Cardiac fibroblast (primary cell): ENCODE measurements at regions not wholly inside any gene's neighbourhood (a gene's known extent, or its start where the extent isn't known, plus 50 kb on each side); places are given as distances from the start of the nearest gene placed in this dataset.

ENCODE experiments used
- DNase-seq, 2 donors: peaks; one replicate each; pipeline versions ENCODE4 v3.0.0 to v3.0.0-alpha.2; 2010; ENCODE audit warnings: low read depth in 2 of 2
- H3K4me3 ChIP-seq, 2 donors: replicated peaks in 1 of 2; 1 replicate in 1 of 2; 2 replicates in 1 of 2; pipeline ENCODE4 v1.5.1; 2011; ENCODE audit warnings: low read depth in 2 of 2, low read length in 2 of 2, mild to moderate bottlenecking in 2 of 2, moderate library complexity in 1 of 2
- TF ChIP-seq, protein P1 (sequence below): IDR thresholded peaks from one replicate; pipeline ENCODE4 v1.5.1; 2011; ENCODE audit warnings: low read depth, mild to moderate bottlenecking, low read length, inconsistent platforms

DNA sequence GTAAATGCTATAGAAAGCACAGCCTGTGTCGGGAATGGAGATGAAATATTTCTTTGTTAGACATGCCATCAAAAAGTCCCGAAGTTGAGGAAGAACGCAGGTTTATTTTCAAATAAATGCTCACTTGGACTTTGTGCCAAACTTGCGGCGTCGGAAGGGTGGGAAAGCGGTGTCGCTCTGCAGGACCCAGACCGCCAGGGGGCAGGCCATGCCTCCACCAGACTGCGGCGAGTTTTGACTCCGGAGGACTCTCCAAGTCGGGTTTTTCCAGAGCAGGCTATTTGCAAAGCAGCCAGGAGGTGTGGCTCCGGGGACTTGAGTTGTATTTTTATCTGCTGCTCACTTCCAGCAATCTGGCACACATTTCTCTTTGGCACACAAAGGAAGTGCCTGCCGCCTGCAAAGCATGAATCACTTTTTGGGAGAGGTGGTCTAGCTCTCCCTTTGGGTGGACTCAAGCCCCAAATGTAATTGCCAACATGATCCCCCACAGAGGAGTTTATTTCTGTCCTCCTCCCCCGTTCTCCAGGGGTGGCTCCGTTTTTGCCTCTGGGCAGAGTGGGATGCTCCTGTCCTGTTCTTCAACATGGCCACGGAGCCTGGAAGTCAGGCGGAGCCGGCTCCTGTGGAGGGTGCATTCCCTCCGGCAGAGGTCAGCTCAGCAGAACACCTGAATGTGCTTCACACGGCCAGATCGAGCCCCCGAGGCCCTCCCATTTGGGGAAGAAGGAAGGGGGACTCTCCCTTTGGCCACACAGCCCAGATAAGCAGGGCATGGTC, 82.3 kb upstream of the GPR26 start:
- H3K4me3 ChIP-seq = no peak overlapping the region
- TF ChIP-seq, protein P1, sequence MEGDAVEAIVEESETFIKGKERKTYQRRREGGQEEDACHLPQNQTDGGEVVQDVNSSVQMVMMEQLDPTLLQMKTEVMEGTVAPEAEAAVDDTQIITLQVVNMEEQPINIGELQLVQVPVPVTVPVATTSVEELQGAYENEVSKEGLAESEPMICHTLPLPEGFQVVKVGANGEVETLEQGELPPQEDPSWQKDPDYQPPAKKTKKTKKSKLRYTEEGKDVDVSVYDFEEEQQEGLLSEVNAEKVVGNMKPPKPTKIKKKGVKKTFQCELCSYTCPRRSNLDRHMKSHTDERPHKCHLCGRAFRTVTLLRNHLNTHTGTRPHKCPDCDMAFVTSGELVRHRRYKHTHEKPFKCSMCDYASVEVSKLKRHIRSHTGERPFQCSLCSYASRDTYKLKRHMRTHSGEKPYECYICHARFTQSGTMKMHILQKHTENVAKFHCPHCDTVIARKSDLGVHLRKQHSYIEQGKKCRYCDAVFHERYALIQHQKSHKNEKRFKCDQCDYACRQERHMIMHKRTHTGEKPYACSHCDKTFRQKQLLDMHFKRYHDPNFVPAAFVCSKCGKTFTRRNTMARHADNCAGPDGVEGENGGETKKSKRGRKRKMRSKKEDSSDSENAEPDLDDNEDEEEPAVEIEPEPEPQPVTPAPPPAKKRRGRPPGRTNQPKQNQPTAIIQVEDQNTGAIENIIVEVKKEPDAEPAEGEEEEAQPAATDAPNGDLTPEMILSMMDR = peak; percentile 73
- DNase-seq = peak; percentile 64 to 81

DNA sequence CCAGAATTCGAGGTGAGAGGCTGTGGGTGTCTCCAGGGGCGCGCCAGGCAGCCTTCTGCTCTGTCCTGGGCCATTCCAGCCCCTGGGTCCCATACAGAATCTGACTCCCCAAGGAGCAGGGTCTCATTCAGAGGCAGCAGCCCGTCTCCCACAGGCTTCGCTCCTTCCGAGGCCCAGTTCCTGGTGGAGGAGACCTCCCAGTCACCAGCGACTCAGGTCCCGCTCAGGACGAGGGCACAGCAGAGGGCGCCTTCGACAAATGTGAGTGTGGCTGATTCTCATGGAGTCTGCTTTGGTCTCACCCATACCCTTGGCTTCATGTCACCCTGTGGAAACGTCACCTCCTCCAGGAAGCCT, 81.8 kb upstream of the GPR26 start:
- no peak overlapping the region for H3K4me3 ChIP-seq
- DNase-seq = no peak
- TF ChIP-seq, protein P1 = no peak

DNA sequence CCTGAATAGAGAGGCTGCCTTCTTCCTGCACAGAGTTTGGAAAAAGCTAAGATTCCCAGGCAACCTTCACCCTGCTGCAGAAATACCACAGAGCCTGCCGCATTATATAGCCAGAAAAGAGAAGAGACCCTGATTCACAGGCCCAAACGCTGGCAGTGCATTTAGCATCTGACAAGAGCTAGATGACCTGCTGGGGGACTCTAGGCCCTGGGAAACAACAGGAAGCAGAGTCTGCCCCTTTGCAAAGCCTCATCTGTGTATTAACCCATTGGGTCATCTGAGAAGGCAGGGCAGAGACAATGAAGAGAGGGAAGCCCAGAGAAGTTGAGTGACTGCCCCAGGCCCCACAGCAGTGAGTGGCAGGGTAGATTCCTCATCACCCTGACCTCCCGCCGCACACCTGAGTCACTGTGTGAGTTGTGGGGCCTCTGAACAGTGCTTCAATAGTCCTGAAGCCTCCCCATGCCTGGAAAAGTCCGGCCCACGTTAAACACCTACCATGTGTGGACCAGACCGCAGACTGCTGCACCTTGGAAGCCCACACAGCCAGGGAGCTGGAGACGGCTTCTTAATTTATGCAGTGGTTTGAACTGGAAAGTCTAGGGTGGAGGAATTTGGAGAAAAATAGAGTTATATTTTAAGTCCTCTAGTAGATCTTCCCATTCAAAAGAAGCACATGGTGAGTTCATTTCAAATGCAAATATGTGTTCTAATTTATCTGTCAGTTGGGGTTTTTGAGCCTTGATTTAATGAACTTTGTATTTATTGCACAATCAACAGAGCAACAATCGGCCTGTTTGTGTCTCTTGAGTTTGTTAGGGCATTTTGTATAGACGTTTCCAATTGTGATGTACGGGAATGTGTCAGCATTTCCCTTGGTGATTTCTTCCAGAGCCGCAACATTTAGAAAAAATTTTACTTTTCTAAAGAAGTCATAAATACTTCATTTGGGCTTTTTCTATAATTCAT, 80.4 kb upstream of the GPR26 start:
- no peak for DNase-seq
- TF ChIP-seq, protein P1 = no peak
- H3K4me3 ChIP-seq = no peak overlapping the region

DNA sequence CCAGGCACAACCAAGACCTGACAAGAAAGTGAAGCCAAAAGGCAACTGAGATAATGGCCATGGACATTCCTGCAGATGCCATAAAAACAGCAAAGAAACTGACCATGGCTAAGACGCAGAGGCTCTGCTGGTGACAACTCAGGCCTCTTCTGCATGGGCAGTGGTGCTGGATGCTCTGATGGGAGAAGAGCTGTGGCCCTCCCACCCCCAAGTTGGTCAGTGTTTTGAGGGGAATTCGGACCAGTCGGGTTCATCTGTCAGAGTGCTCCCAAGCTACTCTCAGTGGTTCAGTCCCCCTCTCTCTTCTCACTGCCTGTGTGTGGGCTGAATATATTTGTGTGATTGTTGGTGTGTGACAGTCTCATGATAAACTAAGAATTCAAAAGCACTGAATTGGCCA, 79.0 kb upstream of the GPR26 start:
- TF ChIP-seq, protein P1 = no peak
- no peak overlapping the region for H3K4me3 ChIP-seq

DNA sequence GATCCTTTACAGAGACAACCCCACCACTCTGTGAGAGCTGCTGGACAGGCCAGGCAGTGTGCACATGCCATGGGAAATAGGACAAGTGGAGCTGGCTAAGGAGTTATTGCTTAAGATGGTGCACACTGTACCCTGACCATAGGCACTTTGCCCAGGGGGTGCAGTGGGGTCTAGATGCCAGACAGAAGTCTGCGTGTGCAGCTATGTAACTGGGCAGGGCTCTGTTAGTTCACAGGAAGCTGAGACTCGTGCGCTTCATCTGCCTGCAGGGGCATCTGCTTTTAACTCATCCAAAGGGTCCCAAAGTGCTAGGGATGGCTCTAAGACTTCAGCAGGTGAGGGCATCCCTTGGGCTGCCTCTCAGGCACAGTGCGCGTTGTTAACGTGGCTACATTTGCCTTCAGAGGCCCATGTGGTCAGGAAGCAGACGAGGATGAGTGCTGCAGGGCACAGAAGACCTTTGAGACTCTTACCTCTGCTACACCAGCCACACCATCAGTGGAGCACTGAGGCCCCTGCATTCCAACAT, 77.7 kb upstream of the GPR26 start:
- no peak for DNase-seq
- TF ChIP-seq, protein P1 = no peak
- H3K4me3 ChIP-seq = no peak overlapping the region

More for the DNA sequence above, 79.0 kb upstream of the GPR26 start:
- DNase-seq = no peak

DNA sequence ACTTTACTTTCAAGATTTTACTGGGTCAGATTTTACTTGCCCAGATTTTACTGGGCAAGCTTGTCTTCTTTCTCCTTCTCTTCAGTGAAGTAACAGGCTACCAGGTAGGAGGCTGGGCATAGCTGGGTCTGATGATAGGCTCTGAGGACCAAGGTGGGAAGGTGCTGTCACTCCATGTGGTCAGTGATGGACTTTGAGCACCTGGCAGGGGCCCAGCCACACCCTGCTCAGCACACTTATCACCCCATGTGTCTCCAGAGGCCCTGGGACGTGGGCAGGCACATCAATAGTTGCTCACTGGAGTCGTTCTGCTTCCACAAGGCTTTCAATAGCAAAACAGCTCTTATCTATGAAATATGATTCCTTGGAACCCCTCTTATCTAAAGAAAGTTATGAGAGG, 70.5 kb upstream of the GPR26 start:
- no peak for DNase-seq
- TF ChIP-seq, protein P1 = no peak
- H3K4me3 ChIP-seq = no peak overlapping the region
